A549 (cell line): ENCODE measurements at regions not wholly inside any gene's neighbourhood (a gene's known extent, or its start where the extent isn't known, plus 50 kb on each side); places are given as distances from the start of the nearest gene placed in this dataset.
A peak's percentile ranks its signal among the peaks of the same experiment; 100 is the strongest.

ENCODE experiments used
- ATAC-seq, 2 experiments: fragments of 200-7000 bp in 1 of 2; fragments of >200 bp in 1 of 2; cut with Nextera tagmentation in 1 of 2; cut with Tn5 transposase in 1 of 2; 3 replicates each; pipeline versions ENCODE4 v1.8.0 to v1.9.1; 2018 to 2020; ENCODE audit warnings: mild to moderate bottlenecking in 1 of 2, moderate library complexity in 1 of 2
- CTCF ChIA-PET: fragments of 300-600 bp; sonication (Branson Sonifier 250); formaldehyde crosslinking; extraction: SDS; loops from one replicate; lab custom pipeline; 2021; ENCODE audit warnings: antibody characterized with exemption, inconsistent platforms; lab: Yijun Ruan, JAX
- POLR2A ChIA-PET: fragments of 350-600 bp; formaldehyde crosslinking; extraction: SDS; loops from one replicate; lab custom pipeline; 2021; ENCODE audit warnings: antibody characterized with exemption, inconsistent platforms; lab: Yijun Ruan, JAX
- DNase-seq, 2 experiments: peaks; one replicate each; pipeline versions ENCODE4 v3.0.0 to v3.0.0-alpha.2; 2011 to 2016; ENCODE audit warnings: low read depth in 1 of 2, low spot score in 1 of 2
- FAIRE-seq: peaks from 2 replicates; lab custom pipeline; 2011; peaks lifted over from hg19 to GRCh38; lab: Jason Lieb, UNC
- H3K27ac ChIP-seq, 2 experiments: fragments of >200 bp; sonication (Bioruptor Twin); formaldehyde crosslinking; 3 replicates each; pipeline ENCODE4 v1.5.1; 2016 to 2017
- H3K4me1 ChIP-seq: fragments of >200 bp; sonication (Bioruptor Twin); formaldehyde crosslinking; 3 replicates; pipeline ENCODE4 v1.6.1; 2016
- H3K4me2 ChIP-seq: fragments of >200 bp; sonication (Bioruptor Twin); formaldehyde crosslinking; 3 replicates; pipeline ENCODE4 v1.6.1; 2016
- H3K4me3 ChIP-seq: fragments of >200 bp; sonication (Bioruptor Twin); formaldehyde crosslinking; 3 replicates; pipeline ENCODE4 v1.5.1; 2016
- H3K9me3 ChIP-seq: fragments of >200 bp; sonication (Bioruptor Twin); formaldehyde crosslinking; 3 replicates; pipeline ENCODE4 v1.6.1; 2016
- CEBPB ChIP-seq, 2 experiments: fragments of >200 bp in 1 of 2; sonication (Bioruptor Twin) in 1 of 2; formaldehyde crosslinking in 1 of 2; IDR thresholded peaks; 2 replicates each; pipeline ENCODE4 v1.6.1; 2012 to 2016
- EHMT2 ChIP-seq: fragments of 200-600 bp; sonication (generic); IDR thresholded peaks from 2 replicates; pipeline ENCODE4 v1.6.1; 2016; ENCODE audit warnings: antibody characterized with exemption, low read depth, mild to moderate bottlenecking, moderate library complexity
- FOSB ChIP-seq: fragments of 250-450 bp; sonication (Bioruptor Pico); IDR thresholded peaks from 2 replicates; pipeline ENCODE4 v1.5.0; 2020; ENCODE audit warnings: mild to moderate bottlenecking, moderate library complexity
- GATA3 ChIP-seq: IDR thresholded peaks from 2 replicates; pipeline ENCODE4 v1.6.1; 2012; ENCODE audit warnings: borderline replicate concordance
- HDAC2 ChIP-seq: fragments of 200-600 bp; sonication (generic); IDR thresholded peaks from 2 replicates; pipeline ENCODE4 v1.6.1; 2016
- HOXA7 ChIP-seq: fragments of 250-450 bp; sonication (Bioruptor Pico); IDR thresholded peaks from 2 replicates; pipeline ENCODE4 v1.5.0; 2020; ENCODE audit warnings: mild to moderate bottlenecking, moderate library complexity
- JUN ChIP-seq, 2 experiments: fragments of >200 bp; sonication (Bioruptor Twin); formaldehyde crosslinking; IDR thresholded peaks; 2 replicates in 1 of 2; 3 replicates in 1 of 2; pipeline ENCODE4 v1.6.1; 2016 to 2017
- KDM5A ChIP-seq: fragments of 200-600 bp; sonication (generic); IDR thresholded peaks from 2 replicates; pipeline ENCODE4 v1.6.1; 2016; ENCODE audit warnings: antibody characterized with exemption, mild to moderate bottlenecking
- MAFK ChIP-seq: fragments of 450-650 bp; IDR thresholded peaks from 2 replicates; pipeline ENCODE4 v1.6.1; 2014; ENCODE audit not compliant: partially characterized antibody
- MAZ ChIP-seq: fragments of 150-350 bp; IDR thresholded peaks from 2 replicates; pipeline ENCODE4 v1.6.1; 2014; ENCODE audit warnings: antibody characterized with exemption, low read depth, low read length, borderline replicate concordance
- MYC ChIP-seq: IDR thresholded peaks from 2 replicates; pipeline ENCODE4 v1.6.1; 2012; ENCODE audit warnings: mild to moderate bottlenecking, inconsistent platforms, low read length, improper control_type of control experiment, borderline replicate concordance
- PBX3 ChIP-seq: IDR thresholded peaks from 2 replicates; pipeline ENCODE4 v1.6.1; 2012
- POLR2AphosphoS2 ChIP-seq: conservative IDR thresholded peaks from 2 replicates; pipeline ENCODE4 v1.6.1; 2012; ENCODE audit warnings: low read length, improper control_type of control experiment, inconsistent platforms
- RCOR1 ChIP-seq: fragments of 150-350 bp; IDR thresholded peaks from 2 replicates; pipeline ENCODE4 v1.6.1; 2014; ENCODE audit warnings: antibody characterized with exemption, low read length, low read depth
- USF2 ChIP-seq: fragments of 450-650 bp; IDR thresholded peaks from 2 replicates; pipeline ENCODE4 v1.6.1; 2014; ENCODE audit warnings: antibody characterized with exemption
- ZFP36 ChIP-seq: fragments of 450-650 bp; IDR thresholded peaks from 2 replicates; pipeline ENCODE4 v1.6.1; 2014; ENCODE audit warnings: borderline replicate concordance; ENCODE audit not compliant: partially characterized antibody
- ZNF302 ChIP-seq: fragments of 250-450 bp; sonication (Bioruptor Pico); IDR thresholded peaks from 2 replicates; pipeline ENCODE4 v1.9.0; 2021; ENCODE audit warnings: inconsistent platforms, mild to moderate bottlenecking, moderate library complexity
- WGBS: methylation state at CpG from one replicate; pipeline ENCODE4 v1.1.6; 2017; ENCODE audit errors: missing lambda C conversion rate; 5-methylcytosine and 5-hydroxymethylcytosine counted together

- DNase-seq = no peak
- H3K4me3 ChIP-seq = no peak overlapping the region
- no peak overlapping the region for H3K27ac ChIP-seq
- H3K9me3 ChIP-seq = no peaks in the 10 kb centered on the region
- H3K4me1 ChIP-seq = no peaks in the 10 kb centered on the region
- H3K4me2 ChIP-seq = no peak overlapping the region
- ChIA-PET POLR2A (no interaction called here), CTCF (interaction anchor here (1.1 kb wide), 1 partner anchor 1801 kb away, joined by 3 read pairs; no protein-coding TSS in a partner anchor)
- TF ChIP-seq PBX3 (no peak), FOSB (CRISPR knock-in tag) (no peak), POLR2AphosphoS2 (no peak), MAFK (peak; percentile 30), ZFP36 (no peak), EHMT2 (no peak)
- FAIRE-seq = no peak
- 0% methylated on average over 1 of the region's 1 CpG for WGBS
- no peak for ATAC-seq
These were observed 75.1 kb upstream of the KIAA1217 start for GRCh38 chr10:24133835-24134234.

- ATAC-seq (no peak), FAIRE-seq (no peak), DNase-seq (no peak)
- Histone ChIP-seq H3K4me2 (no peak overlapping the region), H3K4me1 (no peaks in the 10 kb centered on the region), H3K27ac (no peak overlapping the region), H3K9me3 (no peaks in the 10 kb centered on the region), H3K4me3 (no peak overlapping the region)
- no peak for TF ChIP-seq HDAC2
- no peak for TF ChIP-seq HOXA7 (CRISPR knock-in tag)
- no peak for TF ChIP-seq JUN (IDR thresholded peaks at IDR 0.05)
- no peak for TF ChIP-seq POLR2AphosphoS2
- ChIA-PET CTCF (interaction anchor here (0.6 kb wide), 1 partner anchor 80 kb away, joined by 3 read pairs; no protein-coding TSS in a partner anchor), POLR2A (no interaction called here)
- 28% methylated on average over 4 of the region's 4 CpGs for WGBS
These were observed 72.9 kb upstream of the KIAA1217 start for GRCh38 chr10:24136070-24136469.

- ChIA-PET CTCF (no interaction called here), POLR2A (no interaction called here)
- Histone ChIP-seq H3K4me1 (no peaks in the 10 kb centered on the region), H3K9me3 (no peaks in the 10 kb centered on the region), H3K4me3 (no peak overlapping the region), H3K27ac (no peak overlapping the region), H3K4me2 (no peak overlapping the region)
- ATAC-seq (no peak), DNase-seq (no peak)
- WGBS = 17% methylated on average over 6 of the region's 6 CpGs
- TF ChIP-seq RCOR1 (no peak), KDM5A (no peak), CEBPB (IDR thresholded peaks at IDR 0.05) (no peak), ZNF302 (CRISPR knock-in tag) (no peak), GATA3 (no peak), USF2 (no peak)
- TF ChIP-seq, all 56 proteins: peak for 0
- FAIRE-seq = no peak
These were observed 61.6 kb upstream of the KIAA1217 start for GRCh38 chr10:24147321-24147720.

- DNase-seq (no peak), ATAC-seq (no peak), FAIRE-seq (no peak)
- H3K4me3 ChIP-seq = no peak overlapping the region
- no peak overlapping the region for H3K27ac ChIP-seq
- WGBS = 11% methylated on average over 2 of the region's 2 CpGs
- H3K9me3 ChIP-seq = no peaks in the 10 kb centered on the region
- H3K4me2 ChIP-seq = no peak overlapping the region
- CTCF ChIA-PET = interaction anchor here (1.4 to 1.8 kb wide), 2 partner anchors 18 to 155 kb away, joined by 3 to 6 read pairs; no protein-coding TSS in a partner anchor
- TF ChIP-seq MYC (no peak), JUN (IDR thresholded peaks at IDR 0.05) (no peak), MAZ (no peak)
- TF ChIP-seq, all 56 proteins: peak for 0
- POLR2A ChIA-PET = no interaction called here
- H3K4me1 ChIP-seq = no peaks in the 10 kb centered on the region
These were observed 59.3 kb upstream of the KIAA1217 start for GRCh38 chr10:24149640-24150039.
